ENCODE measurements at regions not wholly inside any gene's neighbourhood (a gene's known extent, or its start where the extent isn't known, plus 50 kb on each side); places are given as distances from the start of the nearest gene placed in this dataset.
A peak's percentile ranks its signal among the peaks of the same experiment; 100 is the strongest.

DNA sequence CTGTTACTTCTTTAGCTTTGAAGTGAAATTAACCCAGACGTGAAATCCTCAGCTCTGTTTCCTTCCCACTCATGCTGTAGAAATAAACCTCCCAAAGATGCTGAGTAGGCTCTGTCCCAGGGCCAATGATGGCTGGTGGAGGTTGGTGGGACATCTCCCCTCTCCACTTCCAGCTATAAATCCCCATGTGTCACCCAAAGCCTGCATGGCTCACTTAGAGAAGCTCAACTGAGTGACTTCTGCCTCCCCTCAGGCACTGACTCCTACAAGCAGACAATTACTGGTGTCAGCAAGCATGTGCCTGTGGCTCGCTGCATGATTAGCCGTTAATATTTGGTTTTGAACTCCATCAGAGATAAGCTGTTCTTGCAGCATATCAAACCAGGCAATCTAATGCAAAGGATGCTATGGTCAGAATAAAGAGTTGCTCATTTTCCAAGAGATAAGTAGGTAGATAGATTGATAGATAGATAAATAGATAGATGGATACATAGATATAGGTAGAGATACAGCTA lies 569.5 kb upstream of the WWC1 start:
- Histone ChIP-seq H3K27ac (ENCODE audit: low read depth, low read length, poor library complexity, severe bottlenecking) (no peak overlapping the region), H4K20me1 (ENCODE audit: insufficient read depth, low read length) (no peaks in the 10 kb centered on the region), H3K79me2 (ENCODE audit: insufficient read depth, low read depth, low read length) (no peaks in the 10 kb centered on the region), H3K9me2 (ENCODE audit: insufficient read depth, low read length) (no peaks in the 10 kb centered on the region), H3K4me1 (ENCODE audit: insufficient read depth, low read length, poor library complexity, severe bottlenecking) (no peaks in the 10 kb centered on the region), H3K4me3 (ENCODE audit: low read depth, low read length, poor library complexity, severe bottlenecking) (no peak overlapping the region), H3K4me2 (ENCODE audit: low read length) (no peak overlapping the region), H3K36me3 (ENCODE audit: insufficient read depth, low read length) (no peaks in the 10 kb centered on the region), H3K9me3 (ENCODE audit: low read length) (no peaks in the 10 kb centered on the region), H2AFZ (ENCODE audit: low read length) (no peak overlapping the region)
- CTCF ChIA-PET (ENCODE audit: unreplicated experiment), result interaction anchor here (1.6 kb wide), 1 partner anchor 498 kb away, joined by 4 read pairs; no protein-coding TSS in a partner anchor
- intact Hi-C loops (cut with micrococcal nuclease; ENCODE audit: unreplicated experiment), result loop anchor here (5.0 kb wide), 1 partner anchor 325 kb away; no protein-coding TSS in a partner anchor
- POLR2A ChIA-PET, result no interaction called here
- no TSS peak for BruUV-seq (replicated peaks)
- DNase-seq (ENCODE audit: low spot score), result no peak
- TF ChIP-seq, protein P1, sequence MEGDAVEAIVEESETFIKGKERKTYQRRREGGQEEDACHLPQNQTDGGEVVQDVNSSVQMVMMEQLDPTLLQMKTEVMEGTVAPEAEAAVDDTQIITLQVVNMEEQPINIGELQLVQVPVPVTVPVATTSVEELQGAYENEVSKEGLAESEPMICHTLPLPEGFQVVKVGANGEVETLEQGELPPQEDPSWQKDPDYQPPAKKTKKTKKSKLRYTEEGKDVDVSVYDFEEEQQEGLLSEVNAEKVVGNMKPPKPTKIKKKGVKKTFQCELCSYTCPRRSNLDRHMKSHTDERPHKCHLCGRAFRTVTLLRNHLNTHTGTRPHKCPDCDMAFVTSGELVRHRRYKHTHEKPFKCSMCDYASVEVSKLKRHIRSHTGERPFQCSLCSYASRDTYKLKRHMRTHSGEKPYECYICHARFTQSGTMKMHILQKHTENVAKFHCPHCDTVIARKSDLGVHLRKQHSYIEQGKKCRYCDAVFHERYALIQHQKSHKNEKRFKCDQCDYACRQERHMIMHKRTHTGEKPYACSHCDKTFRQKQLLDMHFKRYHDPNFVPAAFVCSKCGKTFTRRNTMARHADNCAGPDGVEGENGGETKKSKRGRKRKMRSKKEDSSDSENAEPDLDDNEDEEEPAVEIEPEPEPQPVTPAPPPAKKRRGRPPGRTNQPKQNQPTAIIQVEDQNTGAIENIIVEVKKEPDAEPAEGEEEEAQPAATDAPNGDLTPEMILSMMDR (conservative IDR thresholded peaks at IDR 0.05; ENCODE audit: low read length), result no peak
- no peak for TF ChIP-seq EZH2phosphoT487 (IDR thresholded peaks at IDR 0.05; ENCODE audit: borderline replicate concordance, low read depth, low read length)

DNA sequence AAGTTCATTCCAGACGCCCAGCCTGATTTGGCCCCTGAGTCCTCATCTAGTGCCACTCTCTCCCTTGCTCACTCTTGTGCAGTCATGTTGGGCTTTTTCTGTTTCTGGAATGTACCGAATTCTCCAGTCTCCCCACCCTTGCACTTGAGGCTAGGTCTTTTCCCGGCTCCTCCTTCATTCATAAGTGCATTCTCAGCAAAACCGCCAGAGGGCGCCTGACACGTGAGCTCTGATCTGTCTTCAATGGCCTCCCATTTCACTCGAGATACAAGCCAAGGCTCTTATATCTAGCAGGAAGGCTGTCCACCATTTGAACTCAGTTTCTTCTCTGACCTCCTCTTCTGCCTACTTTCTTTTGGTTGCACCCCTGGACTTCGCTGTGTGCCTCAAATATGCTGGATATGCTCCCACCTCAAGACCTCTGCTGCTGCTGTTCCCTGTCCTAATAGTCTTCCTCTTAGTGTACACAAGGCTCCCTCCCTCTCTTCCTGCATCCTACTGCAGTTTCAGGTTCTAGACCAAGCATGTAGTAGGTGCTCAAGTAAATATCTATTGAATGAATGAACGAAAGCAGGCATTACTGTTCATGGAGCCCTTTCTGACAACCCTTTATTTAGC lies 568.1 kb upstream of the WWC1 start:
- intact Hi-C loops (cut with micrococcal nuclease; ENCODE audit: unreplicated experiment), result loop anchor here (1.0 to 5.0 kb wide), 2 partner anchors 324 to 496 kb away; no protein-coding TSS in a partner anchor
- no peaks in the 10 kb centered on the region for H3K79me2 ChIP-seq (ENCODE audit: insufficient read depth, low read depth, low read length)
- peak overlapping the region; percentile 72 for H2AFZ ChIP-seq (ENCODE audit: low read length)
- H4K20me1 ChIP-seq (ENCODE audit: insufficient read depth, low read length), result no peaks in the 10 kb centered on the region
- BruUV-seq (replicated peaks), result no TSS peak
- H3K4me2 ChIP-seq (ENCODE audit: low read length), result no peak overlapping the region
- H3K9me3 ChIP-seq (ENCODE audit: low read length), result no peaks in the 10 kb centered on the region
- no peak overlapping the region for H3K4me3 ChIP-seq (ENCODE audit: low read depth, low read length, poor library complexity, severe bottlenecking)
- TF ChIP-seq, protein P1 (conservative IDR thresholded peaks at IDR 0.05; ENCODE audit: low read length), result peak; percentile 87
- TF ChIP-seq EZH2phosphoT487 (IDR thresholded peaks at IDR 0.05; ENCODE audit: borderline replicate concordance, low read depth, low read length), result no peak
- H3K4me1 ChIP-seq (ENCODE audit: insufficient read depth, low read length, poor library complexity, severe bottlenecking), result no peaks in the 10 kb centered on the region
- H3K36me3 ChIP-seq (ENCODE audit: insufficient read depth, low read length), result no peaks in the 10 kb centered on the region
- H3K9me2 ChIP-seq (ENCODE audit: insufficient read depth, low read length), result no peaks in the 10 kb centered on the region
- ChIA-PET POLR2A (no interaction called here), CTCF (ENCODE audit: unreplicated experiment) (interaction anchor here (1.6 kb wide), 1 partner anchor 497 kb away, joined by 4 read pairs; no protein-coding TSS in a partner anchor)
- no peak overlapping the region for H3K27ac ChIP-seq (ENCODE audit: low read depth, low read length, poor library complexity, severe bottlenecking)
- DNase-seq (ENCODE audit: low spot score), result peak; percentile 68

DNA sequence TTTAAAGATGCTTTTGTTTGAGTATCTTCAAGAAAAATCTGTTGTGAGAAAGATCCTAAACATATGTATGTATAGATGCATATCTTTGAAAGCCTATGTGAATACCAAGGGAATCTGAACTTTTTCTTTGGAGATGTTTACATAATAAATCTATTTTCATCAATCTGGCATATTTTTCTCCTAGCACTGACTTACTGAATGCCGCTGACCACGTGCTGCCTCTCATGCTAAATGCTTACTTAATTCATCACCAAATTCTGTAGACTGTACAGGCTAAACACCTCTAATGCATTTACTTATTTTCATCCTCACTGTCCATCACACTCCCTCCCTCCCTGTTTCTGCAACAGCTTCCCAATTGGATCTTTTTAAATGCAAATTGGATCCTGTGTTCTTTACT lies 566.2 kb upstream of the WWC1 start:
- no TSS peak for BruUV-seq (replicated peaks)
- Histone ChIP-seq H3K27ac (ENCODE audit: low read depth, low read length, poor library complexity, severe bottlenecking) (no peak overlapping the region), H3K4me3 (ENCODE audit: low read depth, low read length, poor library complexity, severe bottlenecking) (no peak overlapping the region), H3K9me3 (ENCODE audit: low read length) (no peaks in the 10 kb centered on the region), H3K4me1 (ENCODE audit: insufficient read depth, low read length, poor library complexity, severe bottlenecking) (no peaks in the 10 kb centered on the region), H2AFZ (ENCODE audit: low read length) (no peak overlapping the region), H3K36me3 (ENCODE audit: insufficient read depth, low read length) (no peaks in the 10 kb centered on the region), H3K79me2 (ENCODE audit: insufficient read depth, low read depth, low read length) (no peaks in the 10 kb centered on the region), H3K9me2 (ENCODE audit: insufficient read depth, low read length) (no peaks in the 10 kb centered on the region), H3K4me2 (ENCODE audit: low read length) (no peak overlapping the region), H4K20me1 (ENCODE audit: insufficient read depth, low read length) (no peaks in the 10 kb centered on the region)
- DNase-seq (ENCODE audit: low spot score), result no peak
- ChIA-PET CTCF (ENCODE audit: unreplicated experiment) (no interaction called here), POLR2A (interaction anchor here (1.6 kb wide), 1 partner anchor 10 kb away, joined by 4 read pairs; no protein-coding TSS in a partner anchor)
- intact Hi-C loops (cut with micrococcal nuclease; ENCODE audit: unreplicated experiment), result no loop called here
- TF ChIP-seq, protein P1 (conservative IDR thresholded peaks at IDR 0.05; ENCODE audit: low read length), result no peak
